HepG2 (cell line): ENCODE measurements at regions not wholly inside any gene's neighbourhood (a gene's known extent, or its start where the extent isn't known, plus 50 kb on each side); places are given as distances from the start of the nearest gene placed in this dataset.

Source experiments
- ATAC-seq: fragments of 200-7000 bp; cut with Tn5 transposase; 3 replicates; pipeline ENCODE4 v1.9.1; 2020; ENCODE audit warnings: mild to moderate bottlenecking, moderate library complexity
- BruUV-seq: library from RNA; stranded (reverse); fragments of 400-500 nt; replicated peaks from 2 replicates; lab custom pipeline; 2021; lab: Mats Ljungman, UMichigan
- CTCF ChIA-PET: fragments of 300-600 bp; formaldehyde crosslinking; extraction: SDS; loops from one replicate; lab custom pipeline; 2021; ENCODE audit warnings: low total read pairs, inconsistent platforms, low intra/inter-chr PET ratio; lab: Yijun Ruan, JAX
- POLR2A ChIA-PET: fragments of 350-600 bp; sonication (Branson Sonifier 250); formaldehyde crosslinking; loops from one replicate; lab custom pipeline; 2020; ENCODE audit warnings: antibody characterized with exemption, inconsistent platforms; lab: Yijun Ruan, JAX
- DNase-seq: peaks from one replicate; pipeline ENCODE4 v3.0.0-alpha.2; 2015; ENCODE audit warnings: low spot score
- FAIRE-seq: peaks from 3 replicates; lab custom pipeline; 2011; peaks lifted over from hg19 to GRCh38; lab: Jason Lieb, UNC
- H2AFZ ChIP-seq: one replicate; pipeline ENCODE4 v1.6.1; 2011; ENCODE audit warnings: low read length, inconsistent platforms
- H3K27ac ChIP-seq: fragments of 300-600 bp; 3 replicates; pipeline ENCODE4 v1.8.0; 2011; ENCODE audit warnings: mixed run types, mild to moderate bottlenecking, mixed read lengths, low read length, inconsistent platforms; ENCODE audit not compliant: insufficient read depth; ENCODE audit errors: extremely low read length
- H3K27me3 ChIP-seq, 2 experiments: fragments of 200-600 bp in 1 of 2; 2 replicates in 1 of 2; 3 replicates in 1 of 2; pipeline versions ENCODE4 v1.6.0 to v1.8.0; 2011; ENCODE audit warnings: low read length in 2 of 2, mild to moderate bottlenecking in 2 of 2, moderate library complexity in 2 of 2, inconsistent platforms in 1 of 2; ENCODE audit not compliant: insufficient read depth in 2 of 2, control insufficient read depth in 1 of 2
- H3K36me3 ChIP-seq, 2 experiments: fragments of 200-600 bp in 1 of 2; replicated peaks in 1 of 2; 2 replicates in 1 of 2; 3 replicates in 1 of 2; pipeline versions ENCODE4 v1.5.1 to v1.8.0; 2011; ENCODE audit warnings: low read length in 2 of 2, inconsistent platforms in 1 of 2; ENCODE audit not compliant: insufficient read depth in 2 of 2, control insufficient read depth in 1 of 2
- H3K4me1 ChIP-seq: 2 replicates; pipeline ENCODE4 v1.5.1; 2012; ENCODE audit warnings: low read length, inconsistent platforms; ENCODE audit not compliant: insufficient read depth
- H3K4me2 ChIP-seq: 2 replicates; pipeline ENCODE4 v1.6.0; 2011; ENCODE audit warnings: low read depth, low read length, inconsistent platforms
- H3K4me3 ChIP-seq, 3 experiments: fragments of 200-600 bp in 1 of 3; sonication (generic), shearing (Covaris generic) in 1 of 3; replicated peaks in 1 of 3; 2 replicates each; pipeline ENCODE4 v1.5.1; 2011 to 2016; ENCODE audit warnings: low read length in 3 of 3, inconsistent platforms in 2 of 3, low read depth in 2 of 3, mild to moderate bottlenecking in 2 of 3, control low read depth in 1 of 3, mixed read lengths in 1 of 3; ENCODE audit not compliant: insufficient read depth in 1 of 3
- H3K79me2 ChIP-seq: one replicate; pipeline ENCODE4 v1.6.1; 2011; ENCODE audit warnings: low read length, inconsistent platforms; ENCODE audit not compliant: insufficient read depth
- H3K9ac ChIP-seq: 2 replicates; pipeline ENCODE4 v1.6.0; 2011; ENCODE audit warnings: mild to moderate bottlenecking, low read depth, low read length, inconsistent platforms; ENCODE audit not compliant: insufficient read depth
- H3K9me3 ChIP-seq: 2 replicates; pipeline ENCODE4 v1.5.1; 2012; ENCODE audit warnings: mild to moderate bottlenecking, low read length
- H4K20me1 ChIP-seq: 2 replicates; pipeline ENCODE4 v1.6.0; 2011; ENCODE audit warnings: inconsistent platforms, mild to moderate bottlenecking, low read length, moderate library complexity; ENCODE audit not compliant: insufficient read depth
- HNRNPL ChIP-seq: fragments of 200-400 bp; formaldehyde crosslinking; IDR thresholded peaks from 2 replicates; pipeline ENCODE4 v1.6.1; 2017; ENCODE audit warnings: mild to moderate bottlenecking, low read depth, low read length
- NR2C2 ChIP-seq: sonication (generic); formaldehyde crosslinking; IDR thresholded peaks from 2 replicates; pipeline ENCODE4 v1.4.0; 2020; ENCODE audit warnings: missing genetic modification reagents, mild to moderate bottlenecking, moderate library complexity, borderline replicate concordance
- PPARG ChIP-seq: conservative IDR thresholded peaks from 2 replicates; pipeline ENCODE4 v1.6.1; 2016; ENCODE audit warnings: missing biosample characterization, missing genetic modification reagents
- REL ChIP-seq: sonication (generic); formaldehyde crosslinking; conservative IDR thresholded peaks from 2 replicates; pipeline ENCODE4 v1.8.0; 2022; ENCODE audit warnings: mild to moderate bottlenecking, missing genetic modification reagents, moderate library complexity
- SIX1 ChIP-seq: sonication (generic); formaldehyde crosslinking; IDR thresholded peaks from 2 replicates; pipeline ENCODE4 v1.4.0; 2020; ENCODE audit warnings: missing genetic modification reagents, borderline replicate concordance
- ZNF317 ChIP-seq: sonication (generic); formaldehyde crosslinking; IDR thresholded peaks from 2 replicates; pipeline ENCODE4 v1.5.0; 2020; ENCODE audit warnings: mild to moderate bottlenecking, missing genetic modification reagents
- WGBS: methylation state at CpG from one replicate; pipeline ENCODE4 v1.1.6; 2017; ENCODE audit warnings: low lambda C conversion rate; 5-methylcytosine and 5-hydroxymethylcytosine counted together
- in situ Hi-C: cut with HindIII; loops from 2 replicates; pipeline ENCODE4 v1.10.0; 2017; ENCODE audit warnings: low pct_unique_long_range_greater_than_20kb; ENCODE audit not compliant: extremely low pct_ligation_motif_present
- intact Hi-C: fragments of 100-400 bp; cut with micrococcal nuclease; formaldehyde crosslinking; loops from one replicate; pipeline ENCODE4 v1.10.0; 2022; ENCODE audit not compliant: unreplicated experiment
- TF ChIP-seq, protein P1 (sequence below): fragments of 450-650 bp; IDR thresholded peaks from 2 replicates; pipeline ENCODE4 v1.6.1; 2016
- TF ChIP-seq, protein P2 (sequence below): sonication (generic); formaldehyde crosslinking; IDR thresholded peaks from one replicate; pipeline ENCODE4 v1.5.1; 2020; ENCODE audit warnings: mild to moderate bottlenecking, missing genetic modification reagents; ENCODE audit errors: not compliant biosample characterization

DNA sequence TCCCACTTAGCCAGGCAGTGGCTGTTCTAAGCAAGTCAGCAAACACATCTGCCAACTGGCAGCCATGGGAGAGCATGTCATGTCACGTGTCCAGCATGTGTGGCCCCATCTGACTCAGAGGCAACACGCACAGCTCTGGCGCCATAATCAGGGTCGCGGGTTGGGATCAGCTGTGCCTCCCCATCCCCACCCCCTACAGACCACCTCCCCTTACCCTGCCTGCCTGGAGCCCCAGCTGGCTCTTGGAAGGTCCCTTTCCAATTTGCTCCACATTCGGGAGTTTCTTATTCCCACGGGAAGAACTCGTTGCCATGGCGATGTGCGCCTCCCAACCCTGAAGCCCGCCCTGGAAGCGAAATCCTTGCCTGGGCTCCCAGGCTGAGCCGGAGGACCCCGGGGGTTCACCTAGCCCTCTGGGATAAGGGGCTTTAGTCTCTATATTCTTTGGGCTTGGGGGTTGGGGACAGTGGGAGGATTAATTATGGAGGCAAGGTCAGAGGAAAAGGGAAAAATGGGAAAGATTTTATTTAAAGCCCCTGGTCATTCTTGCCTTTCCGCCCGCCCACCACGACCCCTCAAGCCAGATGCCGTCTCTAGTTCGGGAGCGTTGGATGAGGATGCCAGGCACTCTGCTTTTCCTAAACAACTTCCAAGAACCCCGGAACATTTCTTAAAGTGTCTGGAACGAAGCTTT is 283.7 kb downstream of the ZEB1 start:
- ATAC-seq (no peak), DNase-seq (no peak), FAIRE-seq (no peak)
- Histone ChIP-seq H3K27me3 (peaks cover 4 to 18% of the 10 kb centered on the region in 2 experiments; a peak in 3 of 5 replicates), H3K4me3 (peak overlapping the region; percentile 18 to 54 (median 46); a peak in 4 of 6 replicates), H3K4me1 (no peaks in the 10 kb centered on the region), H3K27ac (no peak overlapping the region), H3K79me2 (no peaks in the 10 kb centered on the region), H3K36me3 (no peaks in the 10 kb centered on the region), H3K9me3 (no peaks in the 10 kb centered on the region), H4K20me1 (no peaks in the 10 kb centered on the region), H3K4me2 (peak overlapping the region; percentile 49), H3K9ac (no peak overlapping the region), H2AFZ (no peak overlapping the region)
- ChIA-PET CTCF (no interaction called here), POLR2A (no interaction called here)
- no TSS peak for BruUV-seq
- 76% methylated on average over 17 of the region's 22 CpGs for WGBS
- TF ChIP-seq HNRNPL (no peak), REL (CRISPR knock-in tag) (no peak)
- TF ChIP-seq, protein P1, sequence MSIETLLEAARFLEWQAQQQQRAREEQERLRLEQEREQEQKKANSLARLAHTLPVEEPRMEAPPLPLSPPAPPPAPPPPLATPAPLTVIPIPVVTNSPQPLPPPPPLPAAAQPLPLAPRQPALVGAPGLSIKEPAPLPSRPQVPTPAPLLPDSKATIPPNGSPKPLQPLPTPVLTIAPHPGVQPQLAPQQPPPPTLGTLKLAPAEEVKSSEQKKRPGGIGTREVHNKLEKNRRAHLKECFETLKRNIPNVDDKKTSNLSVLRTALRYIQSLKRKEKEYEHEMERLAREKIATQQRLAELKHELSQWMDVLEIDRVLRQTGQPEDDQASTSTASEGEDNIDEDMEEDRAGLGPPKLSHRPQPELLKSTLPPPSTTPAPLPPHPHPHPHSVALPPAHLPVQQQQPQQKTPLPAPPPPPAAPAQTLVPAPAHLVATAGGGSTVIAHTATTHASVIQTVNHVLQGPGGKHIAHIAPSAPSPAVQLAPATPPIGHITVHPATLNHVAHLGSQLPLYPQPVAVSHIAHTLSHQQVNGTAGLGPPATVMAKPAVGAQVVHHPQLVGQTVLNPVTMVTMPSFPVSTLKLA = peak; percentile 11; the same call in 1 of the 2 replicates
- in situ Hi-C loops = no loop called here
- intact Hi-C loops = no loop called here

DNA sequence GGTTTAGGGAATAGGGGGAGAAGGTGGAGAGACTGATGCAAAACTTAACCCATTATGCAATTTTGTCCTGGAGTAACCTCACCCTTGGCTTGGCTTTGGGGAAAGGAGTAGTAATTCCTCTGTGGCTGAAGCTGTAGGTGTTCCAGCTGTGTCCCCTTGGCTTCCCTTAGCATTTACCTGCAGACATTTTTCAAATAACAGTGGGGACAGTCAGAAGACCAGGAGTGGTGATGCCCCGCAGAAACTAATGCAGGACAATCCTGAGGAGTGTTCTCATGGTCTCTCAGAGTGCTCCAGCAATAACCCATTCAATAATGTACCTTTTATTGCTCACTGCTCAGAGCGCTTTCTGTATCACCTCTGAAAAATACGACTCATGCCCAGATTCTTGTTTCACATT is 282.1 kb downstream of the ZEB1 start:
- Histone ChIP-seq H3K36me3 (no peaks in the 10 kb centered on the region), H3K9me3 (no peaks in the 10 kb centered on the region), H3K27ac (no peak overlapping the region), H3K79me2 (no peaks in the 10 kb centered on the region), H3K27me3 (peaks cover 4 to 18% of the 10 kb centered on the region in 2 experiments; a peak in 3 of 5 replicates), H3K4me2 (no peak overlapping the region), H4K20me1 (no peaks in the 10 kb centered on the region), H3K9ac (no peak overlapping the region), H3K4me1 (no peaks in the 10 kb centered on the region), H2AFZ (no peak overlapping the region), H3K4me3 (no peak overlapping the region)
- in situ Hi-C loops = no loop called here
- no peak for DNase-seq
- BruUV-seq = no TSS peak
- 38% methylated on average over 3 of the region's 3 CpGs for WGBS
- intact Hi-C loops = no loop called here
- FAIRE-seq = no peak
- ChIA-PET POLR2A (no interaction called here), CTCF (no interaction called here)
- no peak for ATAC-seq
- TF ChIP-seq PPARG (CRISPR knock-in tag) (no peak), ZNF317 (CRISPR knock-in tag) (no peak), NR2C2 (CRISPR knock-in tag) (no peak), SIX1 (CRISPR knock-in tag) (no peak)
- TF ChIP-seq, protein P2, sequence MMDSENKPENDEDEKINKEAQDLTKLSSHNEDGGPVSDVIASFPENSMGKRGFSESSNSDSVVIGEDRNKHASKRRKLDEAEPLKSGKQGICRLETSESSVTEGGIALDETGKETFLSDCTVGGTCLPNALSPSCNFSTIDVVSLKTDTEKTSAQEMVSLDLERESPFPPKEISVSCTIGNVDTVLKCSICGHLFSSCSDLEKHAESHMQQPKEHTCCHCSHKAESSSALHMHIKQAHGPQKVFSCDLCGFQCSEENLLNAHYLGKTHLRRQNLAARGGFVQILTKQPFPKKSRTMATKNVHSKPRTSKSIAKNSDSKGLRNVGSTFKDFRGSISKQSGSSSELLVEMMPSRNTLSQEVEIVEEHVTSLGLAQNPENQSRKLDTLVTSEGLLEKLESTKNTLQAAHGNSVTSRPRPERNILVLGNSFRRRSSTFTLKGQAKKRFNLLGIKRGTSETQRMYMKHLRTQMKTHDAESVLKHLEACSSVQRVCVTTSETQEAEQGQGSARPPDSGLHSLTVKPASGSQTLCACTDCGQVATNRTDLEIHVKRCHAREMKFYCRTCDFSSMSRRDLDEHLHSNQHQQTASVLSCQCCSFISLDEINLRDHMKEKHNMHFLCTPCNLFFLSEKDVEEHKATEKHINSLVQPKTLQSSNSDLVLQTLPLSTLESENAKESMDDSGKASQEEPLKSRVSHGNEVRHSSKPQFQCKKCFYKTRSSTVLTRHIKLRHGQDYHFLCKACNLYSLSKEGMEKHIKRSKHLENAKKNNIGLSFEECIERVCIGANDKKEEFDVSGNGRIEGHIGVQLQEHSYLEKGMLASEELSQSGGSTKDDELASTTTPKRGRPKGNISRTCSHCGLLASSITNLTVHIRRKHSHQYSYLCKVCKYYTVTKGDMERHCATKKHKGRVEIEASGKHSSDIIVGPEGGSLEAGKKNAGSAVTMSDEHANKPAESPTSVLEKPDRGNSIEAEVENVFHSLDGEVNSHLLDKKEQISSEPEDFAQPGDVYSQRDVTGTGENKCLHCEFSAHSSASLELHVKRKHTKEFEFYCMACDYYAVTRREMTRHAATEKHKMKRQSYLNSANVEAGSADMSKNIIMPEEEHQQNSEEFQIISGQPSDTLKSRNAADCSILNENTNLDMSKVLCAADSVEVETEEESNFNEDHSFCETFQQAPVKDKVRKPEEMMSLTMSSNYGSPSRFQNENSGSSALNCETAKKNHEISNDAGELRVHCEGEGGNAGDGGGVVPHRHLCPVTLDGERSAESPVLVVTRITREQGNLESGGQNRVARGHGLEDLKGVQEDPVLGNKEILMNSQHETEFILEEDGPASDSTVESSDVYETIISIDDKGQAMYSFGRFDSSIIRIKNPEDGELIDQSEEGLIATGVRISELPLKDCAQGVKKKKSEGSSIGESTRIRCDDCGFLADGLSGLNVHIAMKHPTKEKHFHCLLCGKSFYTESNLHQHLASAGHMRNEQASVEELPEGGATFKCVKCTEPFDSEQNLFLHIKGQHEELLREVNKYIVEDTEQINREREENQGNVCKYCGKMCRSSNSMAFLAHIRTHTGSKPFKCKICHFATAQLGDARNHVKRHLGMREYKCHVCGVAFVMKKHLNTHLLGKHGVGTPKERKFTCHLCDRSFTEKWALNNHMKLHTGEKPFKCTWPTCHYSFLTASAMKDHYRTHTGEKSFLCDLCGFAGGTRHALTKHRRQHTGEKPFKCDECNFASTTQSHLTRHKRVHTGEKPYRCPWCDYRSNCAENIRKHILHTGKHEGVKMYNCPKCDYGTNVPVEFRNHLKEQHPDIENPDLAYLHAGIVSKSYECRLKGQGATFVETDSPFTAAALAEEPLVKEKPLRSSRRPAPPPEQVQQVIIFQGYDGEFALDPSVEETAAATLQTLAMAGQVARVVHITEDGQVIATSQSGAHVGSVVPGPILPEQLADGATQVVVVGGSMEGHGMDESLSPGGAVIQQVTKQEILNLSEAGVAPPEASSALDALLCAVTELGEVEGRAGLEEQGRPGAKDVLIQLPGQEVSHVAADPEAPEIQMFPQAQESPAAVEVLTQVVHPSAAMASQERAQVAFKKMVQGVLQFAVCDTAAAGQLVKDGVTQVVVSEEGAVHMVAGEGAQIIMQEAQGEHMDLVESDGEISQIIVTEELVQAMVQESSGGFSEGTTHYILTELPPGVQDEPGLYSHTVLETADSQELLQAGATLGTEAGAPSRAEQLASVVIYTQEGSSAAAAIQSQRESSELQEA (CRISPR knock-in tag) = no peak
